ENCODE measurements at regions not wholly inside any gene's neighbourhood (a gene's known extent, or its start where the extent isn't known, plus 50 kb on each side); places are given as distances from the start of the nearest gene placed in this dataset.

- POLR2A ChIA-PET = no interaction called here
- 79% methylated on average over 2 of the region's 2 CpGs for WGBS (ENCODE audit: low lambda C conversion rate)
- H3K27ac ChIP-seq (ENCODE audit: low read depth in 2 of 2, low read length in 1 of 2) = no peak overlapping the region
- H3K9me3 ChIP-seq = 0 out of 2 replicates have a peak, but pooled peaks cover 4% of the 10 kb centered on the region
- H2AFZ ChIP-seq (ENCODE audit: low read depth) = no peak overlapping the region
- H3K9me2 ChIP-seq = no peaks in the 10 kb centered on the region
- H3K4me3 ChIP-seq (ENCODE audit: low read depth in 2 of 2, low read length in 1 of 2) = no peak overlapping the region
- H4K20me1 ChIP-seq (ENCODE audit: insufficient read depth) = no peaks in the 10 kb centered on the region
- H3F3A ChIP-seq (replicated peaks; ENCODE audit: insufficient read depth) = no peaks in the 10 kb centered on the region
- no peaks in the 10 kb centered on the region for H3K27me3 ChIP-seq (ENCODE audit: insufficient read depth)
- no peak for DNase-seq
- no peaks in the 10 kb centered on the region for H3K79me2 ChIP-seq (ENCODE audit: insufficient read depth)
- CTCF ChIA-PET = no interaction called here
- H3K9ac ChIP-seq = no peak overlapping the region
- no peak overlapping the region for H3K4me2 ChIP-seq
- no peaks in the 10 kb centered on the region for H3K36me3 ChIP-seq (replicated peaks in 1 of 2; ENCODE audit: control insufficient read depth in 1 of 2, insufficient read depth in 2 of 2, low read length in 1 of 2)
- peaks cover 0 to 3% of the 10 kb centered on the region in 2 experiments; a peak in 1 of 4 replicates for H3K4me1 ChIP-seq (ENCODE audit: control insufficient read depth in 1 of 2, insufficient read depth in 2 of 2, low read depth in 1 of 2, low read length in 1 of 2)
- TF ChIP-seq CHD2 (IDR thresholded peaks at IDR 0.05; ENCODE audit: low read length, partially characterized antibody) (no peak), CTCF (IDR thresholded peaks at IDR 0.05) (no peak), RAD21 (IDR thresholded peaks at IDR 0.05; ENCODE audit: low read length) (no peak), GABPA (IDR thresholded peaks at IDR 0.05; ENCODE audit: low read depth) (no peak), JUND (IDR thresholded peaks at IDR 0.05) (no peak), TEAD4 (IDR thresholded peaks at IDR 0.05; ENCODE audit: borderline replicate concordance, insufficient read depth) (no peak), SMC3 (IDR thresholded peaks at IDR 0.05; ENCODE audit: low read depth, low read length) (no peak), FOXM1 (IDR thresholded peaks at IDR 0.05; ENCODE audit: low read depth) (no peak), GATA2 (CRISPR knock-in tag; IDR thresholded peaks at IDR 0.05) (no peak), RFX5 (IDR thresholded peaks at IDR 0.05; ENCODE audit: low read length) (no peak), EZH2phosphoT487 (IDR thresholded peaks at IDR 0.05; ENCODE audit: borderline replicate concordance, low read depth) (no peak)
- TF ChIP-seq, protein P1, sequence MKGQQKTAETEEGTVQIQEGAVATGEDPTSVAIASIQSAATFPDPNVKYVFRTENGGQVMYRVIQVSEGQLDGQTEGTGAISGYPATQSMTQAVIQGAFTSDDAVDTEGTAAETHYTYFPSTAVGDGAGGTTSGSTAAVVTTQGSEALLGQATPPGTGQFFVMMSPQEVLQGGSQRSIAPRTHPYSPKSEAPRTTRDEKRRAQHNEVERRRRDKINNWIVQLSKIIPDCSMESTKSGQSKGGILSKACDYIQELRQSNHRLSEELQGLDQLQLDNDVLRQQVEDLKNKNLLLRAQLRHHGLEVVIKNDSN (IDR thresholded peaks at IDR 0.05; ENCODE audit: borderline replicate concordance, low read depth) = no peak
- TF ChIP-seq, protein P2, sequence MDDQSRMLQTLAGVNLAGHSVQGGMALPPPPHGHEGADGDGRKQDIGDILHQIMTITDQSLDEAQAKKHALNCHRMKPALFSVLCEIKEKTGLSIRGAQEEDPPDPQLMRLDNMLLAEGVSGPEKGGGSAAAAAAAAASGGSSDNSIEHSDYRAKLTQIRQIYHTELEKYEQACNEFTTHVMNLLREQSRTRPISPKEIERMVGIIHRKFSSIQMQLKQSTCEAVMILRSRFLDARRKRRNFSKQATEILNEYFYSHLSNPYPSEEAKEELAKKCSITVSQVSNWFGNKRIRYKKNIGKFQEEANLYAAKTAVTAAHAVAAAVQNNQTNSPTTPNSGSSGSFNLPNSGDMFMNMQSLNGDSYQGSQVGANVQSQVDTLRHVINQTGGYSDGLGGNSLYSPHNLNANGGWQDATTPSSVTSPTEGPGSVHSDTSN (IDR thresholded peaks at IDR 0.05) = no peak
Observed at GRCh38 chr5:56376128-56376527, 143.0 kb upstream of the ANKRD55 start.

DNA sequence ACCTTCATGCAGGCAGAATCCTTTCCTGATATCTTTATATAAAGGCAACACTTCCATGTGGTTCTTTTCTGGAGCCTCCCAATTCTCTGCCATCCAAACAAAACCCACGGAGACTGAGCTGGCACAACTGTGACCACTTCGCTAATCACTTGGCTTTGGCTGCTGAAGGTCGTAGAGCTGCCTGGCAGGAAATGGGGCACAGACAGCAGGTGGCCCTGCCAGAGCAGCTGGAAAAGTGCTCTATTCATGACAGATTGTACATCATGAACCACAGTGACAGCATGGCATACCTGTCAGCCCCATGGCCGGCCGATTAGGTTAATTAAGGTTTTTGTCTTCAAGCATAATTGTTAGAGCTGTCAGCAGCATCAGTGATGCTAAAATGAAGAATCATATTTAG, 141.9 kb upstream of the ANKRD55 start:
- ChIA-PET CTCF (no interaction called here), POLR2A (no interaction called here)
- H4K20me1 ChIP-seq (ENCODE audit: insufficient read depth) = no peaks in the 10 kb centered on the region
- no peaks in the 10 kb centered on the region for H3K27me3 ChIP-seq (ENCODE audit: insufficient read depth)
- H3K27ac ChIP-seq (ENCODE audit: low read depth in 2 of 2, low read length in 1 of 2) = peak overlapping the region in 1 of 2 experiments; percentile 34; a peak in 2 of 4 replicates
- TF ChIP-seq MAX (IDR thresholded peaks at IDR 0.05; ENCODE audit: low read depth) = no peak
- TF ChIP-seq FOXM1 (IDR thresholded peaks at IDR 0.05; ENCODE audit: low read depth) = no peak
- no peak for TF ChIP-seq CHD2 (IDR thresholded peaks at IDR 0.05; ENCODE audit: low read length, partially characterized antibody)
- TF ChIP-seq, protein P3, sequence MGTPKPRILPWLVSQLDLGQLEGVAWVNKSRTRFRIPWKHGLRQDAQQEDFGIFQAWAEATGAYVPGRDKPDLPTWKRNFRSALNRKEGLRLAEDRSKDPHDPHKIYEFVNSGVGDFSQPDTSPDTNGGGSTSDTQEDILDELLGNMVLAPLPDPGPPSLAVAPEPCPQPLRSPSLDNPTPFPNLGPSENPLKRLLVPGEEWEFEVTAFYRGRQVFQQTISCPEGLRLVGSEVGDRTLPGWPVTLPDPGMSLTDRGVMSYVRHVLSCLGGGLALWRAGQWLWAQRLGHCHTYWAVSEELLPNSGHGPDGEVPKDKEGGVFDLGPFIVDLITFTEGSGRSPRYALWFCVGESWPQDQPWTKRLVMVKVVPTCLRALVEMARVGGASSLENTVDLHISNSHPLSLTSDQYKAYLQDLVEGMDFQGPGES (IDR thresholded peaks at IDR 0.05; ENCODE audit: low read depth, low read length) = no peak
- no peak for TF ChIP-seq RFX5 (IDR thresholded peaks at IDR 0.05; ENCODE audit: low read length)
- no peak for TF ChIP-seq NFIC (IDR thresholded peaks at IDR 0.05; ENCODE audit: borderline replicate concordance)
- TF ChIP-seq SMC3 (IDR thresholded peaks at IDR 0.05; ENCODE audit: low read depth, low read length) = no peak
- no peak for TF ChIP-seq RAD21 (IDR thresholded peaks at IDR 0.05; ENCODE audit: low read length)
- TF ChIP-seq, protein P4, sequence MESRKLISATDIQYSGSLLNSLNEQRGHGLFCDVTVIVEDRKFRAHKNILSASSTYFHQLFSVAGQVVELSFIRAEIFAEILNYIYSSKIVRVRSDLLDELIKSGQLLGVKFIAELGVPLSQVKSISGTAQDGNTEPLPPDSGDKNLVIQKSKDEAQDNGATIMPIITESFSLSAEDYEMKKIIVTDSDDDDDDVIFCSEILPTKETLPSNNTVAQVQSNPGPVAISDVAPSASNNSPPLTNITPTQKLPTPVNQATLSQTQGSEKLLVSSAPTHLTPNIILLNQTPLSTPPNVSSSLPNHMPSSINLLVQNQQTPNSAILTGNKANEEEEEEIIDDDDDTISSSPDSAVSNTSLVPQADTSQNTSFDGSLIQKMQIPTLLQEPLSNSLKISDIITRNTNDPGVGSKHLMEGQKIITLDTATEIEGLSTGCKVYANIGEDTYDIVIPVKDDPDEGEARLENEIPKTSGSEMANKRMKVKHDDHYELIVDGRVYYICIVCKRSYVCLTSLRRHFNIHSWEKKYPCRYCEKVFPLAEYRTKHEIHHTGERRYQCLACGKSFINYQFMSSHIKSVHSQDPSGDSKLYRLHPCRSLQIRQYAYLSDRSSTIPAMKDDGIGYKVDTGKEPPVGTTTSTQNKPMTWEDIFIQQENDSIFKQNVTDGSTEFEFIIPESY (IDR thresholded peaks at IDR 0.05; ENCODE audit: borderline replicate concordance, low read depth) = no peak
- H3K9me3 ChIP-seq = 0 out of 2 replicates have a peak, but pooled peaks cover 4% of the 10 kb centered on the region
- 73% methylated on average over 5 of the region's 5 CpGs for WGBS (ENCODE audit: low lambda C conversion rate)
- H3K9ac ChIP-seq = no peak overlapping the region
- no peaks in the 10 kb centered on the region for H3K79me2 ChIP-seq (ENCODE audit: insufficient read depth)
- H3K36me3 ChIP-seq (replicated peaks in 1 of 2; ENCODE audit: control insufficient read depth in 1 of 2, insufficient read depth in 2 of 2, low read length in 1 of 2) = no peaks in the 10 kb centered on the region
- no peak overlapping the region for H3K4me2 ChIP-seq
- no peaks in the 10 kb centered on the region for H3F3A ChIP-seq (replicated peaks; ENCODE audit: insufficient read depth)
- no peak overlapping the region for H3K4me3 ChIP-seq (ENCODE audit: low read depth in 2 of 2, low read length in 1 of 2)
- H2AFZ ChIP-seq (ENCODE audit: low read depth) = no peak overlapping the region
- H3K9me2 ChIP-seq = no peaks in the 10 kb centered on the region
- H3K4me1 ChIP-seq (ENCODE audit: control insufficient read depth in 1 of 2, insufficient read depth in 2 of 2, low read depth in 1 of 2, low read length in 1 of 2) = peaks cover 0 to 3% of the 10 kb centered on the region in 2 experiments; a peak in 1 of 4 replicates
- no peak for DNase-seq
